Stimulated activated naive CD4-positive, alpha-beta T cell (primary cell): ENCODE measurements at regions not wholly inside any gene's neighbourhood (a gene's known extent, or its start where the extent isn't known, plus 50 kb on each side); places are given as distances from the start of the nearest gene placed in this dataset.

ENCODE experiments used
- DNase-seq, 6 experiments: peaks; one replicate each; lab custom pipeline; 2025; lab: John Stamatoyannopoulos, UW

- no peak for DNase-seq
Measured at GRCh38 chr2:118510807-118511206, 336.6 kb downstream of the EN1 start.

- no peak for DNase-seq
Measured at GRCh38 chr2:118509319-118510004, 338.0 kb downstream of the EN1 start.

GRCh38 chr2:118508282-118508681, 339.2 kb downstream of the EN1 start:
- DNase-seq: no peak

- DNase-seq: no peak
Measured at GRCh38 chr2:118505436-118505835, 342.0 kb downstream of the EN1 start.

- no peak for DNase-seq
Measured at GRCh38 chr2:118502106-118502505, 345.3 kb downstream of the EN1 start.

GRCh38 chr2:118498943-118499342, 348.5 kb downstream of the EN1 start:
- no peak for DNase-seq

- DNase-seq: no peak
Measured at GRCh38 chr2:118496870-118497611, 350.4 kb downstream of the EN1 start.

- no peak for DNase-seq
Measured at GRCh38 chr2:118496467-118496866, 351.0 kb downstream of the EN1 start.

- no peak for DNase-seq
Measured at GRCh38 chr2:118495290-118495689, 352.2 kb downstream of the EN1 start.

GRCh38 chr2:118493213-118493612, 354.2 kb downstream of the EN1 start:
- no peak for DNase-seq

- DNase-seq: no peak
Measured at GRCh38 chr2:118492335-118492734, 355.1 kb downstream of the EN1 start.

GRCh38 chr2:118490330-118490729, 357.1 kb downstream of the EN1 start:
- DNase-seq: no peak

- DNase-seq: no peak
Measured at GRCh38 chr2:118489712-118490299, 357.6 kb downstream of the EN1 start.

- no peak for DNase-seq
Measured at GRCh38 chr2:118481299-118481698, 366.1 kb downstream of the EN1 start.

GRCh38 chr2:118479020-118479419, 368.4 kb downstream of the EN1 start:
- no peak for DNase-seq

GRCh38 chr2:118477111-118477862, 370.2 kb downstream of the EN1 start:
- DNase-seq: no peak

GRCh38 chr2:118475622-118476205, 371.7 kb downstream of the EN1 start:
- DNase-seq: no peak

- no peak for DNase-seq
Measured at GRCh38 chr2:118474541-118474920, 372.9 kb downstream of the EN1 start.

GRCh38 chr2:118473846-118474540, 373.5 kb downstream of the EN1 start:
- no peak for DNase-seq

- no peak for DNase-seq
Measured at GRCh38 chr2:118473241-118473640, 374.2 kb downstream of the EN1 start.

- DNase-seq: no peak
Measured at GRCh38 chr2:118470297-118470696, 377.2 kb downstream of the EN1 start.

- no peak for DNase-seq
Measured at GRCh38 chr2:118469103-118469502, 378.3 kb downstream of the EN1 start.
